Testis (tissue), 2 donors: ENCODE measurements at regions not wholly inside any gene's neighbourhood (a gene's known extent, or its start where the extent isn't known, plus 50 kb on each side); places are given as distances from the start of the nearest gene placed in this dataset.

Source experiments
- DNase-seq: peaks from one replicate; pipeline ENCODE4 v3.0.0-alpha.2; 2019
- H3K27ac ChIP-seq, 2 donors: fragments of 200-600 bp; sonication (generic); one replicate each; pipeline ENCODE4 v1.5.1; 2019
- H3K27me3 ChIP-seq: fragments of 200-600 bp; sonication (generic); one replicate; pipeline ENCODE4 v1.5.1; 2019
- H3K36me3 ChIP-seq: fragments of 200-600 bp; sonication (generic); one replicate; pipeline ENCODE4 v1.5.1; 2017; ENCODE audit warnings: low read depth; ENCODE audit errors: missing control alignments
- H3K4me1 ChIP-seq: fragments of 200-600 bp; sonication (generic); one replicate; pipeline ENCODE4 v1.5.1; 2019
- H3K4me3 ChIP-seq, 2 donors: fragments of 200-600 bp; sonication (generic); one replicate each; pipeline ENCODE4 v1.5.1; 2017 to 2019
- H3K9me3 ChIP-seq: fragments of 200-600 bp; sonication (generic); one replicate; pipeline ENCODE4 v1.5.1; 2017
- CTCF ChIP-seq, 3 experiments: fragments of 450-650 bp in 2 of 3; fragments of 200-600 bp in 1 of 3; sonication (generic) in 1 of 3; IDR thresholded peaks; one replicate each; pipeline ENCODE4 v1.5.1; 2016 to 2019; ENCODE audit warnings: antibody characterized with exemption in 3 of 3, mild to moderate bottlenecking in 2 of 3, moderate library complexity in 1 of 3
- POLR2A ChIP-seq: fragments of 450-650 bp; IDR thresholded peaks from one replicate; pipeline ENCODE4 v1.6.1; 2017; ENCODE audit warnings: antibody characterized with exemption, mild to moderate bottlenecking, moderate library complexity
- WGBS, 2 donors: methylation state at CpG; one replicate each; pipeline ENCODE4 v1.1.5; 2018; 5-methylcytosine and 5-hydroxymethylcytosine counted together
- intact Hi-C: fragments of 100-400 bp; cut with DNase I; formaldehyde crosslinking; loops from one replicate; pipeline ENCODE4 v1.15.1; 2023; ENCODE audit warnings: low total_unique reads

GRCh38 chr20:48180024-48180423, 394.7 kb upstream of the SULF2 start:
- H3K27me3 ChIP-seq: no peaks in the 10 kb centered on the region
- no peaks in the 10 kb centered on the region for H3K9me3 ChIP-seq
- DNase-seq: no peak
- intact Hi-C loops: no loop called here
- WGBS, 2 donors: 81 to 86% methylated on average over 3 of the region's 3 CpGs
- TF ChIP-seq CTCF (IDR thresholded peaks at IDR 0.05) (no peak), POLR2A (no peak)
- H3K27ac ChIP-seq: no peak overlapping the region
- no peaks in the 10 kb centered on the region for H3K36me3 ChIP-seq
- no peaks in the 10 kb centered on the region for H3K4me1 ChIP-seq
- H3K4me3 ChIP-seq: no peak overlapping the region

- Histone ChIP-seq H3K27me3 (no peaks in the 10 kb centered on the region), H3K9me3 (no peaks in the 10 kb centered on the region), H3K4me1 (no peaks in the 10 kb centered on the region), H3K36me3 (no peaks in the 10 kb centered on the region), H3K27ac (no peak overlapping the region), H3K4me3 (no peak overlapping the region)
- no peak for TF ChIP-seq CTCF (IDR thresholded peaks at IDR 0.05)
- no peak for TF ChIP-seq POLR2A
- intact Hi-C loops: no loop called here
- DNase-seq: no peak
- WGBS, 2 donors: 66 to 72% methylated on average over 4 of the region's 4 CpGs
These were observed 393.4 kb upstream of the SULF2 start for GRCh38 chr20:48178633-48179032.

DNA sequence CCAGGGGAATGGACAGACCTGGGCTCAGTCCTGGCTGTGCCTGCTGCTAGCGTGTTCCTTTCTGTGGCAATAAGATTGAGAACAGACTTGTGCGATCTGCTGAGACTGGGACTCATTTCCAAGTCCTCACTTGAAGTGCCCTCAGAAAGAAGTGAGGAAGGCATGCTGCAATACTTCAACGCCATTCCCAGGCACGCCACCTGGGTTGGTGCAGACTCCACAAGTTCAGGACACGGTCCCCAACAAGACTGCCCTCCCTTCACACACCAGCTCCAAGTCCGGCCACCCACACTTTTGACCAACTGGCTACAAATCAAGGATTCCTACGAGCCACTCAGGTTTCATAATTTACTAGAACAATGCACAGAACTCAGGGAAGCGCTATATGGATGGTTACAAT, 391.8 kb upstream of the SULF2 start:
- DNase-seq: no peak
- intact Hi-C loops: no loop called here
- TF ChIP-seq CTCF (IDR thresholded peaks at IDR 0.05): no peak
- TF ChIP-seq POLR2A: no peak
- Histone ChIP-seq H3K27me3 (no peaks in the 10 kb centered on the region), H3K4me1 (no peaks in the 10 kb centered on the region), H3K27ac (no peak overlapping the region), H3K4me3 (no peak overlapping the region), H3K36me3 (no peaks in the 10 kb centered on the region), H3K9me3 (no peaks in the 10 kb centered on the region)
- 87 to 91% methylated on average over 8 of the region's 8 CpGs for WGBS, 2 donors

DNA sequence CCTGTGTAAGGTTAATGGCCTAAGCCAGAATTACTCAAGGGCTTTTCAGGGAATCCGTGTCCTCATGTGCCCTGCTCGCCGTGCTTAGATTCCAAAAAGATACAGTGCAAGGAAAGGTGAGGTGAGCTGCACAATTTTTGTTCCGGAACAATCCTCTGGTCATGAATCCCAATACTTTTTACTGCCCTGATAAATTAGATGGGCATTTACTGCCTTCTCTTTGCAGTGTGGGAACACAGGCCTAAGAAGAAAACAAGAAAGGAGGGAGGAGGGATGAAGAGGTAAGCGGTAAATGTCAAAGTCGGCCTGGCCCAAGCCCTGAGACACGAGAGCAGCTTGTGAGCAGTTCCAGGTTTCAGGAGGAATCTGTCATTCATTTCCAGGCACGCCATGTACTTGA, 390.9 kb upstream of the SULF2 start:
- H3K36me3 ChIP-seq: no peaks in the 10 kb centered on the region
- H3K9me3 ChIP-seq: no peaks in the 10 kb centered on the region
- DNase-seq: no peak
- no peak overlapping the region for H3K4me3 ChIP-seq
- no peaks in the 10 kb centered on the region for H3K4me1 ChIP-seq
- TF ChIP-seq CTCF (IDR thresholded peaks at IDR 0.05) (no peak), POLR2A (no peak)
- intact Hi-C loops: no loop called here
- no peaks in the 10 kb centered on the region for H3K27me3 ChIP-seq
- WGBS, 2 donors: 88 to 92% methylated on average over 8 of the region's 8 CpGs
- H3K27ac ChIP-seq: no peak overlapping the region

DNA sequence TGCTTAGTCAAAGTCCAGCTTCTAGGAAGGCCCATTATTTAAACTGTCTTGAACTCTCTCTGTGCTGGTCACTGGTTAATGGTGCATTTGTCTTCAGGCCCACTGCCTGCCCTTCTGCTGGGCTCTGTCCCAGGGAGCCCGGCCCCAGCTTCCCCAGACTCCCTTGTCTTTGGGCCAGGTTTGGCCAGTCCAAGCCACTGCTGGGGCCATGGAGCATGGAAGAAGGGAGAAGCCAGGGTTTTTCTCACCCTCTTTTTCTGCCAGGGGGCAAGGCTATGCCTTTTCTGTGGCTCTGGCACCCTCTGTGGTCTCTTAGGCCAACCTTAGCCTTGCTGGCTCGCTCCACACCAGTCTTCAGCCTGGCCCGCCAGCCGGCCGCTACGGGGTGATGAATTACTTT, 390.0 kb upstream of the SULF2 start:
- intact Hi-C loops: no loop called here
- no peaks in the 10 kb centered on the region for H3K4me1 ChIP-seq
- H3K4me3 ChIP-seq: no peak overlapping the region
- no peak overlapping the region for H3K27ac ChIP-seq
- TF ChIP-seq CTCF (IDR thresholded peaks at IDR 0.05) (no peak), POLR2A (no peak)
- H3K36me3 ChIP-seq: no peaks in the 10 kb centered on the region
- no peaks in the 10 kb centered on the region for H3K27me3 ChIP-seq
- WGBS, 2 donors: 86 to 88% methylated on average over 6 of the region's 6 CpGs
- no peak for DNase-seq
- no peaks in the 10 kb centered on the region for H3K9me3 ChIP-seq
